HL-60 (cell line): ENCODE measurements at regions not wholly inside any gene's neighbourhood (a gene's known extent, or its start where the extent isn't known, plus 50 kb on each side); places are given as distances from the start of the nearest gene placed in this dataset.

Source experiments
- DNase-seq, 2 experiments: peaks; one replicate each; pipeline ENCODE4 v3.0.0-alpha.2; 2010 to 2020; ENCODE audit warnings: low read depth in 1 of 2, low spot score in 1 of 2
- H3K27ac ChIP-seq: fragments of 250-450 bp; sonication (Bioruptor Pico); replicated peaks from 2 replicates; pipeline ENCODE4 v1.5.1; 2020; ENCODE audit warnings: mild to moderate bottlenecking, moderate library complexity
- H3K27me3 ChIP-seq: fragments of 250-450 bp; sonication (Bioruptor Pico); 2 replicates; pipeline ENCODE4 v1.5.1; 2021; ENCODE audit warnings: mild to moderate bottlenecking, moderate library complexity; ENCODE audit not compliant: insufficient read depth, poor library complexity, severe bottlenecking
- H3K4me3 ChIP-seq: replicated peaks from 2 replicates; pipeline ENCODE4 v1.5.1; 2011; ENCODE audit warnings: mild to moderate bottlenecking, control low read depth, low read length; ENCODE audit not compliant: insufficient read depth
- GABPA ChIP-seq: IDR thresholded peaks from 2 replicates; pipeline ENCODE4 v1.6.1; 2012; ENCODE audit warnings: low read depth
- POLR2AphosphoS5 ChIP-seq: IDR thresholded peaks from 2 replicates; pipeline ENCODE4 v1.6.1; 2012; ENCODE audit warnings: low read depth
- REST ChIP-seq: IDR thresholded peaks from 2 replicates; pipeline ENCODE4 v1.6.1; 2012; ENCODE audit warnings: low read depth; ENCODE audit not compliant: insufficient replicate concordance
- SPI1 ChIP-seq: IDR thresholded peaks from 2 replicates; pipeline ENCODE4 v1.6.1; 2012; ENCODE audit warnings: low read depth, mild to moderate bottlenecking, borderline replicate concordance
- TF ChIP-seq, protein P1 (sequence below): IDR thresholded peaks from one replicate; pipeline ENCODE4 v1.5.1; 2011; ENCODE audit warnings: low read length, control low read depth, inconsistent platforms; ENCODE audit not compliant: insufficient read depth

GRCh38 chr4:148633720-148634119 lies 191.5 kb upstream of the NR3C2 start:
- no peak for DNase-seq
- Histone ChIP-seq H3K27ac (no peak overlapping the region), H3K4me3 (no peak overlapping the region), H3K27me3 (no peaks in the 10 kb centered on the region)
- TF ChIP-seq, protein P1, sequence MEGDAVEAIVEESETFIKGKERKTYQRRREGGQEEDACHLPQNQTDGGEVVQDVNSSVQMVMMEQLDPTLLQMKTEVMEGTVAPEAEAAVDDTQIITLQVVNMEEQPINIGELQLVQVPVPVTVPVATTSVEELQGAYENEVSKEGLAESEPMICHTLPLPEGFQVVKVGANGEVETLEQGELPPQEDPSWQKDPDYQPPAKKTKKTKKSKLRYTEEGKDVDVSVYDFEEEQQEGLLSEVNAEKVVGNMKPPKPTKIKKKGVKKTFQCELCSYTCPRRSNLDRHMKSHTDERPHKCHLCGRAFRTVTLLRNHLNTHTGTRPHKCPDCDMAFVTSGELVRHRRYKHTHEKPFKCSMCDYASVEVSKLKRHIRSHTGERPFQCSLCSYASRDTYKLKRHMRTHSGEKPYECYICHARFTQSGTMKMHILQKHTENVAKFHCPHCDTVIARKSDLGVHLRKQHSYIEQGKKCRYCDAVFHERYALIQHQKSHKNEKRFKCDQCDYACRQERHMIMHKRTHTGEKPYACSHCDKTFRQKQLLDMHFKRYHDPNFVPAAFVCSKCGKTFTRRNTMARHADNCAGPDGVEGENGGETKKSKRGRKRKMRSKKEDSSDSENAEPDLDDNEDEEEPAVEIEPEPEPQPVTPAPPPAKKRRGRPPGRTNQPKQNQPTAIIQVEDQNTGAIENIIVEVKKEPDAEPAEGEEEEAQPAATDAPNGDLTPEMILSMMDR: no peak
- no peak for TF ChIP-seq POLR2AphosphoS5
- TF ChIP-seq GABPA: no peak
- TF ChIP-seq REST: no peak
- no peak for TF ChIP-seq SPI1

DNA sequence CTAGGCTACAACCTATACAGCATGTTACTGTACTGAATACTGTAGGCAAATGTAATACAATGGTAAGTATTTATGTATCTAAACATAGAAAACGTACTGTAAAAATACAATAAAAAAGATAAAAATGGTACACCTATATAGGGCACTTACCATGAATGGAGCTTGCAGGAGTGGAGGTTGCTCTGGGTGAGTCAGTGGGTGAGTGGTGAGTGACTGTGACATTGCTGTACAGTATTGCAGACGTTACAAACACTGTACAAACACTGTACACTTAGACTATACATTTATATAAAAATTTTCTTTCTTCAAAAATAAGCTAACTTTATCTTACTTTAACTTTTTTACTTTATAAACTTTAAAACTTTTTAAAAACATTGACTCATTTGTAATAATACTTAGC lies 190.3 kb upstream of the NR3C2 start:
- H3K4me3 ChIP-seq: no peak overlapping the region
- no peak for DNase-seq
- no peak overlapping the region for H3K27ac ChIP-seq
- TF ChIP-seq GABPA: no peak
- TF ChIP-seq, protein P1: no peak
- no peak for TF ChIP-seq REST
- no peak for TF ChIP-seq SPI1
- TF ChIP-seq POLR2AphosphoS5: no peak
- no peaks in the 10 kb centered on the region for H3K27me3 ChIP-seq

DNA sequence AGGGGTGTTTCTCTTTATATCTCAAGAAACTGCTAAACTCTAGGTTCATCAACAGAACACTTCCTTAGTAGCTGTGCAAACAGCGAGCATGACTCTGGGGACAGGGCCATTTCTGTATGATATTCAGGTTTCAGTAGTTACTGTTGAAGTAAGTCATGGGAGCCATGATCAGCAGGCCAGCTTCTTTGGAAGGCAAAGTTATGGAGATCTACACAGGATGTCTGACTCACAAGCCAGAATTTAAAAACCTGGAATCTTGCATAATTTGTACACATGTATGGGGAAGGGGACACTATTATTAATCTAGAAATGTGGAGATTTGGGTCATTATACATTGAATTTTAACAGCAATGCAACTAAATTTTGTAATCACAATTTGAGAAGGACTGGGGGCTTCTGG lies 187.8 kb upstream of the NR3C2 start:
- H3K4me3 ChIP-seq: no peak overlapping the region
- no peak for TF ChIP-seq GABPA
- TF ChIP-seq, protein P1: no peak
- no peak for TF ChIP-seq REST
- no peak for TF ChIP-seq POLR2AphosphoS5
- no peak for TF ChIP-seq SPI1
- H3K27me3 ChIP-seq: no peaks in the 10 kb centered on the region
- DNase-seq: no peak
- H3K27ac ChIP-seq: no peak overlapping the region
